Uterus (tissue), 3 donors: ENCODE measurements at regions not wholly inside any gene's neighbourhood (a gene's known extent, or its start where the extent isn't known, plus 50 kb on each side); places are given as distances from the start of the nearest gene placed in this dataset.
"Not testable (repeated sequence)": the region's sequence is repeated elsewhere in the genome, so short reads cannot be mapped to it uniquely, and the experiment has no call there.

Experiments used
- DNase-seq, 2 donors: peaks; one replicate each; pipeline ENCODE4 v3.0.0-alpha.2; 2019 to 2020
- H3K27ac ChIP-seq, 2 donors: fragments of 200-600 bp; sonication (generic); 1 replicate in 1 of 2; 2 replicates in 1 of 2; pipeline ENCODE4 v1.5.1; 2016 to 2018
- H3K27me3 ChIP-seq, 2 donors: fragments of 200-600 bp; sonication (generic); one replicate each; pipeline ENCODE4 v1.5.1; 2018 to 2019; ENCODE audit warnings: control low read depth in 1 of 2
- H3K36me3 ChIP-seq, 2 donors: fragments of 200-600 bp; sonication (generic); one replicate each; pipeline ENCODE4 v1.5.1; 2019; ENCODE audit warnings: control low read depth in 1 of 2
- H3K4me1 ChIP-seq, 2 donors: fragments of 200-600 bp; sonication (generic); one replicate each; pipeline ENCODE4 v1.5.1; 2018 to 2019; ENCODE audit warnings: control low read depth in 1 of 2
- H3K4me3 ChIP-seq, 2 donors: fragments of 200-600 bp; sonication (generic); 1 replicate in 1 of 2; 2 replicates in 1 of 2; pipeline ENCODE4 v1.5.1; 2018 to 2019; ENCODE audit warnings: mild to moderate bottlenecking in 1 of 2
- H3K9me3 ChIP-seq, 2 donors: fragments of 200-600 bp; sonication (generic); one replicate each; pipeline ENCODE4 v1.5.1; 2019; ENCODE audit warnings: control low read depth in 1 of 2
- POLR2A ChIP-seq, 2 donors: fragments of 450-650 bp; IDR thresholded peaks; one replicate each; pipeline ENCODE4 v1.6.1; 2016; ENCODE audit warnings: antibody characterized with exemption in 2 of 2, mild to moderate bottlenecking in 1 of 2, moderate library complexity in 1 of 2
- intact Hi-C: fragments of 100-400 bp; cut with DNase I; formaldehyde crosslinking; loops from one replicate; pipeline ENCODE4 v1.15.1; 2023; ENCODE audit warnings: low total_unique reads
- TF ChIP-seq, protein P1 (sequence below), 4 experiments: fragments of 200-600 bp in 2 of 4; fragments of 450-650 bp in 2 of 4; sonication (generic) in 2 of 4; IDR thresholded peaks; one replicate each; pipeline ENCODE4 v1.5.1; 2016 to 2019; ENCODE audit warnings: antibody characterized with exemption in 4 of 4, mild to moderate bottlenecking in 2 of 4, moderate library complexity in 1 of 4
- donor health status: DM: yes; HTN: yes; CAD: no.

DNA sequence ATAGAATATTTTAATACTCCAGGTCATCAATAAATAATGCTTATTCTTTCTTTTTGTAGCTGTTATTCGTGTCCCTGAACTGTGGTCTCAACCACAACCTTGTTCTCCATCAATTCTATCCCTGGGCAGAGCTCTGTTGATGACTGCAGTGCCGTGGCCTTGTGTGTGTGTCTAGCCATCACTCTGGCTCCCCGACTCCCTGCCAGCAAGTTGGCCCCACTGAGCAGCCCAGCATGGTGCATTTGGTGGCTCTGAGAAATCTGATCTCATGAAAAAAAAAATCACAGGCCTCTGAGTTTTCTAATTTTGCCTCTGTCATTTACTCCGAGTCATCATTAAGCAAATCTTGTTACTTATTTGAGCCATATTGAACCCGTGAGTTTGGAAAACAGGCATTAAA, 164.7 kb downstream of the GOLGA6L6 start:
- no peaks in the 10 kb centered on the region for H3K4me1 ChIP-seq
- DNase-seq: no peak
- H3K9me3 ChIP-seq: no peaks in the 10 kb centered on the region
- TF ChIP-seq POLR2A (IDR thresholded peaks at IDR 0.05): no peak
- TF ChIP-seq, protein P1, sequence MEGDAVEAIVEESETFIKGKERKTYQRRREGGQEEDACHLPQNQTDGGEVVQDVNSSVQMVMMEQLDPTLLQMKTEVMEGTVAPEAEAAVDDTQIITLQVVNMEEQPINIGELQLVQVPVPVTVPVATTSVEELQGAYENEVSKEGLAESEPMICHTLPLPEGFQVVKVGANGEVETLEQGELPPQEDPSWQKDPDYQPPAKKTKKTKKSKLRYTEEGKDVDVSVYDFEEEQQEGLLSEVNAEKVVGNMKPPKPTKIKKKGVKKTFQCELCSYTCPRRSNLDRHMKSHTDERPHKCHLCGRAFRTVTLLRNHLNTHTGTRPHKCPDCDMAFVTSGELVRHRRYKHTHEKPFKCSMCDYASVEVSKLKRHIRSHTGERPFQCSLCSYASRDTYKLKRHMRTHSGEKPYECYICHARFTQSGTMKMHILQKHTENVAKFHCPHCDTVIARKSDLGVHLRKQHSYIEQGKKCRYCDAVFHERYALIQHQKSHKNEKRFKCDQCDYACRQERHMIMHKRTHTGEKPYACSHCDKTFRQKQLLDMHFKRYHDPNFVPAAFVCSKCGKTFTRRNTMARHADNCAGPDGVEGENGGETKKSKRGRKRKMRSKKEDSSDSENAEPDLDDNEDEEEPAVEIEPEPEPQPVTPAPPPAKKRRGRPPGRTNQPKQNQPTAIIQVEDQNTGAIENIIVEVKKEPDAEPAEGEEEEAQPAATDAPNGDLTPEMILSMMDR (IDR thresholded peaks at IDR 0.05): no peak
- no peak overlapping the region for H3K4me3 ChIP-seq
- intact Hi-C loops: no loop called here
- H3K36me3 ChIP-seq: no peaks in the 10 kb centered on the region
- no peak overlapping the region for H3K27ac ChIP-seq
- no peaks in the 10 kb centered on the region for H3K27me3 ChIP-seq

DNA sequence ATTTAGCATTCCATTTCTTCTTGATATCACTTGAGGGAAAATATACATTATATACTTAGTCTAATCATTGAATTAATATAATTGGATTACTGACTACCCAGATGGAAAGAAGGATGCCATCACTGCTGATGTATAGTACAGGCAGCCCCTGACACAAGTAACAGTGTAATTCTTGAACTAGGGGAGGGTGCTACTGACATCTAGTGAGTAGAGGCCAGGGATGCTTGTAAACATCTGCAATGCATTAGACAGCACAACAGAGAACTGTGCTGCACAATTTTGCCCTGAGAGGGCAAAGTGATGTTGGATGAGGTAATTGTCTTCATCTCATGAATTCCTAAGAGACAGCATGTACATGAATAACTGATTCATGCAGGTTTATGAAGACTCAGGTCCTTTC, 169.2 kb downstream of the GOLGA6L6 start:
- H3K4me1 ChIP-seq, DNase-seq, H3K4me3 ChIP-seq, H3K27ac ChIP-seq, H3K36me3 ChIP-seq, H3K9me3 ChIP-seq, intact Hi-C loops, H3K27me3 ChIP-seq: not testable (repeated sequence)

DNA sequence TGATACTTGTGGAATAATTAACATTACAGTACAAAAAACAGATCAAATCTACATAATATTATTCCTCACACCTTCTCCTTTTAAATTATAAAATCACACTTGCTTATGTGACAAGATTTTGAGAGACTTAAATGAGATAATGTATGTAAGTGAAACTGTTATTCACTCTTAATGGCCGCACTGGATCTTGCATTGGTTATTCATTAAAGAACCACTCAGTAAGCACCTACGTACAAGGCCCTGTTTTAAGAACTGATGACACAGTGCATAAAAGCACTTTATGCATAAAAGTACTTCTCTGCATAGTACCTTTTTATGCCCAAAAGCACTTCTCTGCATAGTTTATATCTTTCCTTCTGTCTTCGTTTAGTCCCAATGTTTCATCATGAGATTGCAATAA, 172.1 kb downstream of the GOLGA6L6 start:
- no peak overlapping the region for H3K27ac ChIP-seq
- no peaks in the 10 kb centered on the region for H3K36me3 ChIP-seq
- peaks cover 0 to 5% of the 10 kb centered on the region in 2 donors for H3K27me3 ChIP-seq
- no peak for TF ChIP-seq POLR2A (IDR thresholded peaks at IDR 0.05)
- TF ChIP-seq, protein P1 (IDR thresholded peaks at IDR 0.05): no peak
- intact Hi-C loops: no loop called here
- H3K4me1 ChIP-seq: no peaks in the 10 kb centered on the region
- no peak for DNase-seq
- no peak overlapping the region for H3K4me3 ChIP-seq
- H3K9me3 ChIP-seq: no peaks in the 10 kb centered on the region

DNA sequence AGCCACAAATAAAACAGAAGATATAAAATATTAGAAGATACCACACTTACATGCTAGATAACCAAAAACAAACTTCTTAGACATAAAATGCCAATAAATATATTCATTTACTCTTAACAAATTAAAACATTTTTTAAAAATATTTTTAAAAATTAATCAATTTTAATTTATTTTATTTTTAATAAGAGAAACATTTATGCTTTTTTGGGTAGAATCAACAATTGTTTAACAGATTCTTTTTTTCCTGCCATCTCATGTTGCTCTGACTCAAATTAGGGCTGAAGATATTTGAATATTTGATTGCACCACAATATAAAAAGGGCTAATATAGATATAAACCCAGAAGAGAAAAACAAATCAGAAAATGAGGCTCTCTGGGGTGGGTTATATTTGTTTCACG, 172.6 kb downstream of the GOLGA6L6 start:
- Histone ChIP-seq H3K36me3 (no peaks in the 10 kb centered on the region), H3K27ac (no peak overlapping the region), H3K4me3 (no peak overlapping the region), H3K27me3 (peaks cover 0 to 5% of the 10 kb centered on the region in 2 donors), H3K4me1 (no peaks in the 10 kb centered on the region), H3K9me3 (no peaks in the 10 kb centered on the region)
- TF ChIP-seq POLR2A (IDR thresholded peaks at IDR 0.05): no peak
- TF ChIP-seq, protein P1 (IDR thresholded peaks at IDR 0.05): no peak
- intact Hi-C loops: no loop called here
- no peak for DNase-seq

DNA sequence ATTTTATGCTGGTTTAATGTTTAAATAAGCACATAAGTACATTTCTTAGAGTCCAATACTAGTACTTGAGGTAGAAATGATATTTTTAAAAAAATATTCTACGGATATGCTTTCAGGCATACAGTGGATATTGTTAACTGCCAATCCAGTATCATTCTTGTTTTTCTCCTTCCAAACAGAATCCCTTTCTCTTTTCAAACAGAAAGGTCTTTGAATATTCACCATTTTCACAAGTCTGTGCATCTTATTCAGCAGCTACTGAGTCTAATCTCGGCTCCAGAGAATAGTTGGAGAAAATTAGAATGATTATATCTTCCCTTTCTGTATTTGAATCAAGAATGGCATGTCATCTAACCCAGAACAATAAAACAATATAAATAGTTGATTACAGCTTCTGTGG, 174.5 kb downstream of the GOLGA6L6 start:
- Histone ChIP-seq H3K4me3 (no peak overlapping the region), H3K4me1 (no peaks in the 10 kb centered on the region), H3K36me3 (no peaks in the 10 kb centered on the region), H3K9me3 (no peaks in the 10 kb centered on the region), H3K27me3 (peaks cover 0 to 5% of the 10 kb centered on the region in 2 donors), H3K27ac (no peak overlapping the region)
- intact Hi-C loops: no loop called here
- DNase-seq: no peak
- TF ChIP-seq, protein P1 (IDR thresholded peaks at IDR 0.05): no peak
- no peak for TF ChIP-seq POLR2A (IDR thresholded peaks at IDR 0.05)

DNA sequence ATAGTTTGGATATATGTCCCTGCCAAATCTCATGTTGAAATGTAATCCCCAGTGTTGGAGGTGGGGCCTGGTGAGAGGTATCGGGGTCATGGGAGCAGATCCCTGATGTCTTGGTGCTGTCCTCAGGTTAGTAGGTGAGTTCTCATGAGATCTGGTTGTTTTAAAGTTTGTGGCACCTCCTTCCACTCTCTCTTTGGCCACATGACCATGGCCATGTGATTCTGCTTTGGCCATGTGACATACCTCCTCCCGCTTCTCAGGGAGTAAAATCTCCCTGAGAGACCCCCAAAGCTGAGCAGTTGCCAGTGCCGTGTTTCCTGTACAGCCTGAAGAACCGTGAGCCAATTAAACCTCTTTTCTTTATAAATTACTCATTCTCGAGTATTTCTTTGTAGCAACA, 178.0 kb downstream of the GOLGA6L6 start:
- H3K27me3 ChIP-seq, H3K36me3 ChIP-seq, DNase-seq, H3K4me1 ChIP-seq, intact Hi-C loops, H3K4me3 ChIP-seq, H3K27ac ChIP-seq, H3K9me3 ChIP-seq: not testable (repeated sequence)
